HepG2 (cell line): ENCODE measurements at regions not wholly inside any gene's neighbourhood (a gene's known extent, or its start where the extent isn't known, plus 50 kb on each side); places are given as distances from the start of the nearest gene placed in this dataset.

Source experiments
- HOXA3 ChIP-seq: sonication (generic); formaldehyde crosslinking; IDR thresholded peaks from 2 replicates; pipeline ENCODE4 v1.5.0; 2020; ENCODE audit warnings: missing genetic modification reagents
- JUND ChIP-seq: sonication (generic); formaldehyde crosslinking; IDR thresholded peaks from 2 replicates; pipeline ENCODE4 v1.8.0; 2022; ENCODE audit warnings: mild to moderate bottlenecking, missing genetic modification reagents
- MEF2D ChIP-seq: sonication (generic); formaldehyde crosslinking; IDR thresholded peaks from 2 replicates; pipeline ENCODE4 v1.5.1; 2020; ENCODE audit warnings: mild to moderate bottlenecking, missing genetic modification reagents
- SP4 ChIP-seq: sonication (generic); formaldehyde crosslinking; IDR thresholded peaks from 2 replicates; pipeline ENCODE4 v1.8.1; 2023; ENCODE audit warnings: mild to moderate bottlenecking, missing genetic modification reagents
- THAP11 ChIP-seq: IDR thresholded peaks from 2 replicates; pipeline ENCODE4 v1.6.1; 2016; ENCODE audit warnings: missing biosample characterization, missing genetic modification reagents
- ZFYVE20 ChIP-seq: sonication (generic); formaldehyde crosslinking; IDR thresholded peaks from 2 replicates; pipeline ENCODE4 v1.8.0; 2023; ENCODE audit warnings: low read depth, mild to moderate bottlenecking, moderate library complexity, missing genetic modification reagents, borderline replicate concordance
- ZMYM4 ChIP-seq: sonication (generic); formaldehyde crosslinking; IDR thresholded peaks from 2 replicates; pipeline ENCODE4 v1.8.1; 2023; ENCODE audit warnings: mild to moderate bottlenecking, missing genetic modification reagents
- ZNF33B ChIP-seq: sonication (generic); formaldehyde crosslinking; IDR thresholded peaks from 2 replicates; pipeline ENCODE4 v1.5.1; 2020; ENCODE audit warnings: mild to moderate bottlenecking, missing genetic modification reagents
- ZNF350 ChIP-seq: sonication (generic); formaldehyde crosslinking; IDR thresholded peaks from 2 replicates; pipeline ENCODE4 v1.4.0; 2020; ENCODE audit warnings: mild to moderate bottlenecking, low read depth, missing genetic modification reagents, borderline replicate concordance
- ZNF556 ChIP-seq: sonication (generic); formaldehyde crosslinking; IDR thresholded peaks from 2 replicates; pipeline ENCODE4 v1.4.0; 2020; ENCODE audit warnings: mild to moderate bottlenecking, missing genetic modification reagents, borderline replicate concordance
- ZNF609 ChIP-seq: sonication (generic); formaldehyde crosslinking; IDR thresholded peaks from 2 replicates; pipeline ENCODE4 v1.4.0; 2020; ENCODE audit warnings: mild to moderate bottlenecking, missing genetic modification reagents, borderline replicate concordance
- ZNF747 ChIP-seq: sonication (generic); formaldehyde crosslinking; IDR thresholded peaks from 2 replicates; pipeline ENCODE4 v1.8.1; 2023; ENCODE audit warnings: missing genetic modification reagents, mild to moderate bottlenecking, borderline replicate concordance
- TF ChIP-seq, protein P1 (sequence below): sonication (generic); formaldehyde crosslinking; IDR thresholded peaks from 2 replicates; pipeline ENCODE4 v1.4.0; 2020; ENCODE audit warnings: missing genetic modification reagents
- TF ChIP-seq, protein P2 (sequence below): sonication (generic); formaldehyde crosslinking; IDR thresholded peaks from 2 replicates; pipeline ENCODE4 v1.9.0; 2021; ENCODE audit warnings: mild to moderate bottlenecking, missing genetic modification reagents
- TF ChIP-seq, protein P3 (sequence below): sonication (generic); formaldehyde crosslinking; IDR thresholded peaks from 2 replicates; pipeline ENCODE4 v1.4.0; 2020; ENCODE audit warnings: missing genetic modification reagents

- TF ChIP-seq ZNF609 = no peak
- TF ChIP-seq, protein P1, sequence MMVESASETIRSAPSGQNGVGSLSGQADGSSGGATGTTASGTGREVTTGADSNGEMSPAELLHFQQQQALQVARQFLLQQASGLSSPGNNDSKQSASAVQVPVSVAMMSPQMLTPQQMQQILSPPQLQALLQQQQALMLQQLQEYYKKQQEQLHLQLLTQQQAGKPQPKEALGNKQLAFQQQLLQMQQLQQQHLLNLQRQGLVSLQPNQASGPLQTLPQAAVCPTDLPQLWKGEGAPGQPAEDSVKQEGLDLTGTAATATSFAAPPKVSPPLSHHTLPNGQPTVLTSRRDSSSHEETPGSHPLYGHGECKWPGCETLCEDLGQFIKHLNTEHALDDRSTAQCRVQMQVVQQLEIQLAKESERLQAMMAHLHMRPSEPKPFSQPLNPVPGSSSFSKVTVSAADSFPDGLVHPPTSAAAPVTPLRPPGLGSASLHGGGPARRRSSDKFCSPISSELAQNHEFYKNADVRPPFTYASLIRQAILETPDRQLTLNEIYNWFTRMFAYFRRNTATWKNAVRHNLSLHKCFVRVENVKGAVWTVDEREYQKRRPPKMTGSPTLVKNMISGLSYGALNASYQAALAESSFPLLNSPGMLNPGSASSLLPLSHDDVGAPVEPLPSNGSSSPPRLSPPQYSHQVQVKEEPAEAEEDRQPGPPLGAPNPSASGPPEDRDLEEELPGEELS = no peak
- TF ChIP-seq, protein P2, sequence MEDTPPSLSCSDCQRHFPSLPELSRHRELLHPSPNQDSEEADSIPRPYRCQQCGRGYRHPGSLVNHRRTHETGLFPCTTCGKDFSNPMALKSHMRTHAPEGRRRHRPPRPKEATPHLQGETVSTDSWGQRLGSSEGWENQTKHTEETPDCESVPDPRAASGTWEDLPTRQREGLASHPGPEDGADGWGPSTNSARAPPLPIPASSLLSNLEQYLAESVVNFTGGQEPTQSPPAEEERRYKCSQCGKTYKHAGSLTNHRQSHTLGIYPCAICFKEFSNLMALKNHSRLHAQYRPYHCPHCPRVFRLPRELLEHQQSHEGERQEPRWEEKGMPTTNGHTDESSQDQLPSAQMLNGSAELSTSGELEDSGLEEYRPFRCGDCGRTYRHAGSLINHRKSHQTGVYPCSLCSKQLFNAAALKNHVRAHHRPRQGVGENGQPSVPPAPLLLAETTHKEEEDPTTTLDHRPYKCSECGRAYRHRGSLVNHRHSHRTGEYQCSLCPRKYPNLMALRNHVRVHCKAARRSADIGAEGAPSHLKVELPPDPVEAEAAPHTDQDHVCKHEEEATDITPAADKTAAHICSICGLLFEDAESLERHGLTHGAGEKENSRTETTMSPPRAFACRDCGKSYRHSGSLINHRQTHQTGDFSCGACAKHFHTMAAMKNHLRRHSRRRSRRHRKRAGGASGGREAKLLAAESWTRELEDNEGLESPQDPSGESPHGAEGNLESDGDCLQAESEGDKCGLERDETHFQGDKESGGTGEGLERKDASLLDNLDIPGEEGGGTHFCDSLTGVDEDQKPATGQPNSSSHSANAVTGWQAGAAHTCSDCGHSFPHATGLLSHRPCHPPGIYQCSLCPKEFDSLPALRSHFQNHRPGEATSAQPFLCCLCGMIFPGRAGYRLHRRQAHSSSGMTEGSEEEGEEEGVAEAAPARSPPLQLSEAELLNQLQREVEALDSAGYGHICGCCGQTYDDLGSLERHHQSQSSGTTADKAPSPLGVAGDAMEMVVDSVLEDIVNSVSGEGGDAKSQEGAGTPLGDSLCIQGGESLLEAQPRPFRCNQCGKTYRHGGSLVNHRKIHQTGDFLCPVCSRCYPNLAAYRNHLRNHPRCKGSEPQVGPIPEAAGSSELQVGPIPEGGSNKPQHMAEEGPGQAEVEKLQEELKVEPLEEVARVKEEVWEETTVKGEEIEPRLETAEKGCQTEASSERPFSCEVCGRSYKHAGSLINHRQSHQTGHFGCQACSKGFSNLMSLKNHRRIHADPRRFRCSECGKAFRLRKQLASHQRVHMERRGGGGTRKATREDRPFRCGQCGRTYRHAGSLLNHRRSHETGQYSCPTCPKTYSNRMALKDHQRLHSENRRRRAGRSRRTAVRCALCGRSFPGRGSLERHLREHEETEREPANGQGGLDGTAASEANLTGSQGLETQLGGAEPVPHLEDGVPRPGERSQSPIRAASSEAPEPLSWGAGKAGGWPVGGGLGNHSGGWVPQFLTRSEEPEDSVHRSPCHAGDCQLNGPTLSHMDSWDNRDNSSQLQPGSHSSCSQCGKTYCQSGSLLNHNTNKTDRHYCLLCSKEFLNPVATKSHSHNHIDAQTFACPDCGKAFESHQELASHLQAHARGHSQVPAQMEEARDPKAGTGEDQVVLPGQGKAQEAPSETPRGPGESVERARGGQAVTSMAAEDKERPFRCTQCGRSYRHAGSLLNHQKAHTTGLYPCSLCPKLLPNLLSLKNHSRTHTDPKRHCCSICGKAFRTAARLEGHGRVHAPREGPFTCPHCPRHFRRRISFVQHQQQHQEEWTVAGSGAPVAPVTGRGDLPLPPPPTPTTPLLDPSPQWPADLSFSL = no peak
- TF ChIP-seq MEF2D (CRISPR knock-in tag) = peak; percentile 94
- no peak for TF ChIP-seq ZNF556 (CRISPR knock-in tag)
- no peak for TF ChIP-seq ZNF33B (CRISPR knock-in tag)
- TF ChIP-seq ZNF747 (CRISPR knock-in tag) = no peak
- no peak for TF ChIP-seq ZFYVE20 (CRISPR knock-in tag)
- TF ChIP-seq, protein P3, sequence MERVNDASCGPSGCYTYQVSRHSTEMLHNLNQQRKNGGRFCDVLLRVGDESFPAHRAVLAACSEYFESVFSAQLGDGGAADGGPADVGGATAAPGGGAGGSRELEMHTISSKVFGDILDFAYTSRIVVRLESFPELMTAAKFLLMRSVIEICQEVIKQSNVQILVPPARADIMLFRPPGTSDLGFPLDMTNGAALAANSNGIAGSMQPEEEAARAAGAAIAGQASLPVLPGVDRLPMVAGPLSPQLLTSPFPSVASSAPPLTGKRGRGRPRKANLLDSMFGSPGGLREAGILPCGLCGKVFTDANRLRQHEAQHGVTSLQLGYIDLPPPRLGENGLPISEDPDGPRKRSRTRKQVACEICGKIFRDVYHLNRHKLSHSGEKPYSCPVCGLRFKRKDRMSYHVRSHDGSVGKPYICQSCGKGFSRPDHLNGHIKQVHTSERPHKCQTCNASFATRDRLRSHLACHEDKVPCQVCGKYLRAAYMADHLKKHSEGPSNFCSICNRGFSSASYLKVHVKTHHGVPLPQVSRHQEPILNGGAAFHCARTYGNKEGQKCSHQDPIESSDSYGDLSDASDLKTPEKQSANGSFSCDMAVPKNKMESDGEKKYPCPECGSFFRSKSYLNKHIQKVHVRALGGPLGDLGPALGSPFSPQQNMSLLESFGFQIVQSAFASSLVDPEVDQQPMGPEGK (CRISPR knock-in tag) = peak; percentile 45; the same call in 1 of the 2 replicates
- TF ChIP-seq HOXA3 (CRISPR knock-in tag) = peak; percentile 40; the same call in 1 of the 2 replicates
- TF ChIP-seq JUND (CRISPR knock-in tag) = no peak
- 0 out of 2 replicates have a peak, but pooled peaks have one; percentile 6 for TF ChIP-seq THAP11
- TF ChIP-seq ZNF350 (CRISPR knock-in tag) = 0 out of 2 replicates have a peak, but pooled peaks have one; percentile 2
- TF ChIP-seq ZMYM4 (CRISPR knock-in tag) = no peak
- no peak for TF ChIP-seq SP4
These were observed 159.5 kb downstream of the ETS2 start (continued) for GRCh38 chr21:38965241-38965640.
